MM.1S (cell line): ENCODE measurements at regions not wholly inside any gene's neighbourhood (a gene's known extent, or its start where the extent isn't known, plus 50 kb on each side); places are given as distances from the start of the nearest gene placed in this dataset.

Experiments
- EZH2 ChIP-seq: fragments of 300-600 bp; sonication (generic); optimal IDR thresholded peaks from 2 replicates; pipeline ENCODE3; 2017; ENCODE audit warnings: low read depth, mild to moderate bottlenecking, antibody characterized with exemption, low read length, mixed read lengths
- EZH2phosphoT487 ChIP-seq: fragments of 300-600 bp; sonication (generic); IDR thresholded peaks from 2 replicates; pipeline ENCODE4 v1.6.1; 2018; ENCODE audit warnings: antibody characterized with exemption, low read length
- TF ChIP-seq, protein P1 (sequence below): fragments of 300-600 bp; sonication (generic); IDR thresholded peaks from 2 replicates; pipeline ENCODE4 v1.5.1; 2016; ENCODE audit warnings: antibody characterized with exemption, low read length, mixed read lengths

DNA sequence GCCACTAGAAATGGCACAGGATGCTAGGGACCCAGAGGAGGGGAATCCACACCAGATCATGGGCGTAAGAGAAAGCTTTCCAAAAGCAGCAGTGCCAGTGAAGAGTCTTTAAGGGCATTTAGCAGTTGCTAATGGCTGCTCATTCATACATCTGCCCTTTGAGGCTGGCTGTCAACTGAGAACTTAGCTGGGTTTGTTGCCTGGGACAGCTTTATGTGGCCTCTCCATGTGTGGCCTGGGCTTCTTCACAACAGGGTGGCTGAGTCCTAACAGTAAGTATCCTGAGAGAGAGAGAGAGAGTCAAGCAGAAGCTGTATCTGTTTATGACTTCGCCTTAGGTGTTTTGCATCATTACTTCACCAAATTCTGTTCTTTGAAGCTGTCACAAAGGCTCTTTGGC, 286.1 kb upstream of the KCNJ16 start:
- no peak for TF ChIP-seq EZH2
- TF ChIP-seq, protein P1, sequence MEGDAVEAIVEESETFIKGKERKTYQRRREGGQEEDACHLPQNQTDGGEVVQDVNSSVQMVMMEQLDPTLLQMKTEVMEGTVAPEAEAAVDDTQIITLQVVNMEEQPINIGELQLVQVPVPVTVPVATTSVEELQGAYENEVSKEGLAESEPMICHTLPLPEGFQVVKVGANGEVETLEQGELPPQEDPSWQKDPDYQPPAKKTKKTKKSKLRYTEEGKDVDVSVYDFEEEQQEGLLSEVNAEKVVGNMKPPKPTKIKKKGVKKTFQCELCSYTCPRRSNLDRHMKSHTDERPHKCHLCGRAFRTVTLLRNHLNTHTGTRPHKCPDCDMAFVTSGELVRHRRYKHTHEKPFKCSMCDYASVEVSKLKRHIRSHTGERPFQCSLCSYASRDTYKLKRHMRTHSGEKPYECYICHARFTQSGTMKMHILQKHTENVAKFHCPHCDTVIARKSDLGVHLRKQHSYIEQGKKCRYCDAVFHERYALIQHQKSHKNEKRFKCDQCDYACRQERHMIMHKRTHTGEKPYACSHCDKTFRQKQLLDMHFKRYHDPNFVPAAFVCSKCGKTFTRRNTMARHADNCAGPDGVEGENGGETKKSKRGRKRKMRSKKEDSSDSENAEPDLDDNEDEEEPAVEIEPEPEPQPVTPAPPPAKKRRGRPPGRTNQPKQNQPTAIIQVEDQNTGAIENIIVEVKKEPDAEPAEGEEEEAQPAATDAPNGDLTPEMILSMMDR, result no peak
- no peak for TF ChIP-seq EZH2phosphoT487
